K562 (cell line): ENCODE measurements at regions not wholly inside any gene's neighbourhood (a gene's known extent, or its start where the extent isn't known, plus 50 kb on each side); places are given as distances from the start of the nearest gene placed in this dataset.

Source experiments
- ATAC-seq: fragments of 200-7000 bp; cut with Tn5 transposase; 3 replicates; pipeline ENCODE4 v1.9.1; 2020; ENCODE audit warnings: moderate library complexity
- BruUV-seq: library from RNA; stranded (reverse); fragments of 400-500 nt; replicated peaks from 2 replicates; lab custom pipeline; 2021; lab: Mats Ljungman, UMichigan
- CTCF ChIA-PET: fragments of 300-600 bp; formaldehyde crosslinking; extraction: SDS; loops from one replicate; lab custom pipeline; 2021; ENCODE audit warnings: low intra/inter-chr PET ratio; lab: Yijun Ruan, JAX
- POLR2A ChIA-PET: fragments of 300-600, 350-650 bp; sonication (Branson Sonifier 250); formaldehyde crosslinking; extraction: SDS; loops from one replicate; lab custom pipeline; 2021; ENCODE audit warnings: antibody characterized with exemption, inconsistent platforms; lab: Yijun Ruan, JAX
- DNase-seq, 4 experiments: peaks; one replicate each; pipeline versions ENCODE4 v3.0.0 to v3.0.0-alpha.2; 2011 to 2018; ENCODE audit warnings: low spot score in 3 of 4, mixed read lengths in 3 of 4; ENCODE audit errors: extremely low read depth in 1 of 4
- FAIRE-seq: peaks from 2 replicates; lab custom pipeline; 2011; peaks lifted over from hg19 to GRCh38; lab: Jason Lieb, UNC
- H2AFZ ChIP-seq: 2 replicates; pipeline ENCODE4 v1.6.0; 2011; ENCODE audit warnings: low read depth, low read length, control low read depth, inconsistent platforms
- H3K27ac ChIP-seq: fragments of 200-600 bp; 3 replicates; pipeline ENCODE4 v1.8.0; 2011; ENCODE audit warnings: low read depth, mild to moderate bottlenecking, control low read depth, inconsistent platforms, low read length, moderate library complexity, mixed read lengths; ENCODE audit errors: extremely low read depth
- H3K27me3 ChIP-seq, 2 experiments: fragments of 300-600 bp in 1 of 2; 2 replicates in 1 of 2; 3 replicates in 1 of 2; pipeline versions ENCODE4 v1.6.0 to v1.8.0; 2011; ENCODE audit warnings: inconsistent platforms in 2 of 2, low read length in 2 of 2, mild to moderate bottlenecking in 1 of 2, mixed read lengths in 1 of 2, moderate library complexity in 1 of 2; ENCODE audit not compliant: control insufficient read depth in 2 of 2, insufficient read depth in 2 of 2
- H3K36me3 ChIP-seq: fragments of 300-600 bp; 3 replicates; pipeline ENCODE4 v1.8.0; 2011; ENCODE audit warnings: mild to moderate bottlenecking, low read length, inconsistent platforms; ENCODE audit not compliant: control insufficient read depth, insufficient read depth
- H3K4me1 ChIP-seq, 2 experiments: fragments of 200-600 bp in 1 of 2; replicated peaks in 1 of 2; 2 replicates in 1 of 2; 3 replicates in 1 of 2; pipeline versions ENCODE4 v1.5.1 to v1.8.0; 2011; ENCODE audit warnings: inconsistent platforms in 2 of 2, low read length in 2 of 2, mild to moderate bottlenecking in 1 of 2, mixed read lengths in 1 of 2, moderate library complexity in 1 of 2; ENCODE audit not compliant: control insufficient read depth in 2 of 2, insufficient read depth in 2 of 2
- H3K4me2 ChIP-seq: 2 replicates; pipeline ENCODE4 v1.6.1; 2011; ENCODE audit warnings: low read length, control low read depth, inconsistent platforms, mixed read lengths; ENCODE audit not compliant: insufficient read depth
- H3K4me3 ChIP-seq: fragments of 200-600 bp; sonication (generic), shearing (Covaris generic); 2 replicates; pipeline ENCODE4 v1.5.1; 2016; ENCODE audit warnings: control low read depth, inconsistent platforms
- H3K79me2 ChIP-seq: fragments of 200-600 bp; 3 replicates; pipeline ENCODE4 v1.8.0; 2011; ENCODE audit warnings: low read length, inconsistent platforms; ENCODE audit not compliant: control insufficient read depth, insufficient read depth
- H3K9ac ChIP-seq, 2 experiments: 2 replicates each; pipeline versions ENCODE4 v1.6.0 to v1.6.1; 2011; ENCODE audit warnings: low read depth in 2 of 2, low read length in 2 of 2, control low read depth in 1 of 2, inconsistent platforms in 1 of 2, mild to moderate bottlenecking in 1 of 2, mixed read lengths in 1 of 2; ENCODE audit not compliant: insufficient read depth in 1 of 2
- H3K9me1 ChIP-seq: one replicate; pipeline ENCODE4 v1.6.0; 2011; ENCODE audit warnings: inconsistent platforms, mild to moderate bottlenecking, low read length, moderate library complexity; ENCODE audit not compliant: control insufficient read depth, insufficient read depth
- H3K9me3 ChIP-seq: replicated peaks from 2 replicates; pipeline ENCODE4 v1.5.1; 2011; ENCODE audit warnings: low read depth, low read length, inconsistent platforms; ENCODE audit not compliant: control insufficient read depth, insufficient read depth
- H4K20me1 ChIP-seq: replicated peaks from 2 replicates; pipeline ENCODE4 v1.6.1; 2011; ENCODE audit warnings: low read length, inconsistent platforms, mixed read lengths; ENCODE audit not compliant: control insufficient read depth, insufficient read depth
- MTA3 ChIP-seq: fragments of 450-650 bp; formaldehyde crosslinking; IDR thresholded peaks from 2 replicates; pipeline ENCODE4 v1.6.1; 2017; ENCODE audit warnings: mild to moderate bottlenecking, borderline replicate concordance
- POLR2H ChIP-seq: IDR thresholded peaks from 2 replicates; pipeline ENCODE4 v1.6.1; 2016; ENCODE audit warnings: missing genetic modification characterization, low read depth, mild to moderate bottlenecking, control low read depth, missing compliant biosample characterization, moderate library complexity
- PTBP1 ChIP-seq: fragments of 200-400 bp; formaldehyde crosslinking; IDR thresholded peaks from 2 replicates; pipeline ENCODE4 v1.6.1; 2017; ENCODE audit warnings: low read depth, low read length
- SNIP1 ChIP-seq: fragments of 450-650 bp; IDR thresholded peaks from 2 replicates; pipeline ENCODE4 v1.7.1; 2017; ENCODE audit warnings: low read depth, mild to moderate bottlenecking
- WGBS: fragments of 100-300 bp; shearing (Covaris generic); methylation state at CpG from one replicate; pipeline ENCODE4 v1.1.6; 2016; ENCODE audit warnings: low coverage, mixed read lengths; ENCODE audit not compliant: insufficient coverage; ENCODE audit errors: missing lambda C conversion rate; 5-methylcytosine and 5-hydroxymethylcytosine counted together
- in situ Hi-C: fragments of 300-500 bp; cut with MboI; formaldehyde crosslinking; loops from 4 replicates; pipeline ENCODE4 v1.15.0; 2018; ENCODE audit warnings: inconsistent platforms, mixed read lengths
- intact Hi-C: fragments of 100-400 bp; cut with micrococcal nuclease; formaldehyde crosslinking; loops from 2 replicates; pipeline ENCODE4 v1.14.2; 2022
- TF ChIP-seq, protein P1 (sequence below): fragments of 450-650 bp; formaldehyde crosslinking; IDR thresholded peaks from 2 replicates; pipeline ENCODE4 v1.4.0; 2020; ENCODE audit warnings: mild to moderate bottlenecking, mixed read lengths
- TF ChIP-seq, protein P2 (sequence below): fragments of 450-650 bp; IDR thresholded peaks from 2 replicates; pipeline ENCODE4 v1.6.1; 2018; ENCODE audit not compliant: partially characterized antibody

DNA sequence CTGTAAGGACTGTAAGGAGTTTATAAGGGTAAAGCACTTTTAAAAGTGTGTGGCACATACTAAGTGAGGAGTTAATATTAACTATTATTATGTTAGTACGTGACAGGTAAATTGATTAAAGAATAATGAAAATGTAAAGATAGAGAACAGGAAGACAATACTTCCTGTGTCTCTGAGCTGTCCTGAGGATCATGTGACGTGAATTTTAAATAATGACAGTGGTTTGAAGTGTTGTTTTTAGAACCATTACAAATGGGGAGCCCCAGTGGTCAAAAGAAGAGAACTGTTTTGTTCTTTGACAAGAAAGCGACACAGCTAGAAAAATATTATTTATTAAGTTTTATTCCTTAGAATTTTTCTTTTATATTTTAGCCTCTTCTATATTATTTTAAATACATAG is 241.2 kb upstream of the STARD13 start:
- intact Hi-C loops: no loop called here
- Histone ChIP-seq H3K27ac (no peak overlapping the region), H2AFZ (peak overlapping the region; percentile 4; the same call in 1 of the 2 replicates), H3K9me3 (no peaks in the 10 kb centered on the region), H3K79me2 (no peaks in the 10 kb centered on the region), H3K4me3 (no peak overlapping the region), H3K9ac (no peak overlapping the region), H3K27me3 (no peaks in the 10 kb centered on the region), H3K4me2 (no peak overlapping the region), H3K9me1 (no peaks in the 10 kb centered on the region), H4K20me1 (no peaks in the 10 kb centered on the region), H3K36me3 (no peaks in the 10 kb centered on the region), H3K4me1 (no peaks in the 10 kb centered on the region)
- no peak for FAIRE-seq
- WGBS: 4% methylated on average over 3 of the region's 3 CpGs
- ChIA-PET CTCF (no interaction called here), POLR2A (no interaction called here)
- no TSS peak for BruUV-seq
- no peak for DNase-seq
- in situ Hi-C loops: no loop called here
- no peak for ATAC-seq
- no peak for TF ChIP-seq POLR2H (tag)
- TF ChIP-seq, protein P1, sequence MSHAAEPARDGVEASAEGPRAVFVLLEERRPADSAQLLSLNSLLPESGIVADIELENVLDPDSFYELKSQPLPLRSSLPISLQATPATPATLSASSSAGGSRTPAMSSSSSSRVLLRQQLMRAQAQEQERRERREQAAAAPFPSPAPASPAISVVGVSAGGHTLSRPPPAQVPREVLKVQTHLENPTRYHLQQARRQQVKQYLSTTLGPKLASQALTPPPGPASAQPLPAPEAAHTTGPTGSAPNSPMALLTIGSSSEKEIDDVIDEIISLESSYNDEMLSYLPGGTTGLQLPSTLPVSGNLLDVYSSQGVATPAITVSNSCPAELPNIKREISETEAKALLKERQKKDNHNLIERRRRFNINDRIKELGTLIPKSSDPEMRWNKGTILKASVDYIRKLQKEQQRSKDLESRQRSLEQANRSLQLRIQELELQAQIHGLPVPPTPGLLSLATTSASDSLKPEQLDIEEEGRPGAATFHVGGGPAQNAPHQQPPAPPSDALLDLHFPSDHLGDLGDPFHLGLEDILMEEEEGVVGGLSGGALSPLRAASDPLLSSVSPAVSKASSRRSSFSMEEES (CRISPR knock-in tag): peak; percentile 33; the same call in 1 of the 2 replicates
- no peak for TF ChIP-seq PTBP1
- no peak for TF ChIP-seq MTA3

DNA sequence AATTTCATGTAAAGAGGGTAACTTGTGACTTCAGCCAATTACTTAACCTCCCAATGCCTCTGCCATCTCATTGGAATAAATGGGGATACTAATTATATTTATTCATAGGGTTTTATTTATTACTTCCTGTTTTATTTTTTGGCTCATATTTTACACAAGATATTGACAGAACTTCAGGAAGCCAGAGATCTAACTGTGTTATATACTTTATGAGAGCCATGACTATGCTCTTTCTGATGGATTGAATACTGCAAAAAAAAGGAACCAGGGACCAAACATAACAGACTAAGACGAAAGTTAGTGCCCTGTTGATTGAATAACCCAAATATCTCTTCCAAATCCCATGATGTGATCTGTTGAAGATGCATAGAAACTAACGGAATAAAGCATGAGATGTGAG is 243.3 kb upstream of the STARD13 start:
- ATAC-seq: no peak
- Histone ChIP-seq H2AFZ (no peak overlapping the region), H3K4me3 (no peak overlapping the region), H3K4me2 (no peak overlapping the region), H3K79me2 (no peaks in the 10 kb centered on the region), H3K36me3 (no peaks in the 10 kb centered on the region), H4K20me1 (no peaks in the 10 kb centered on the region), H3K9me1 (no peaks in the 10 kb centered on the region), H3K27me3 (no peaks in the 10 kb centered on the region), H3K4me1 (no peaks in the 10 kb centered on the region), H3K9me3 (no peaks in the 10 kb centered on the region), H3K27ac (no peak overlapping the region), H3K9ac (no peak overlapping the region)
- ChIA-PET CTCF (no interaction called here), POLR2A (no interaction called here)
- FAIRE-seq: no peak
- no TSS peak for BruUV-seq
- DNase-seq: no peak
- intact Hi-C loops (no loop called here), in situ Hi-C loops (no loop called here)
- WGBS: 0% methylated on average over 2 of the region's 2 CpGs
- TF ChIP-seq, protein P2, sequence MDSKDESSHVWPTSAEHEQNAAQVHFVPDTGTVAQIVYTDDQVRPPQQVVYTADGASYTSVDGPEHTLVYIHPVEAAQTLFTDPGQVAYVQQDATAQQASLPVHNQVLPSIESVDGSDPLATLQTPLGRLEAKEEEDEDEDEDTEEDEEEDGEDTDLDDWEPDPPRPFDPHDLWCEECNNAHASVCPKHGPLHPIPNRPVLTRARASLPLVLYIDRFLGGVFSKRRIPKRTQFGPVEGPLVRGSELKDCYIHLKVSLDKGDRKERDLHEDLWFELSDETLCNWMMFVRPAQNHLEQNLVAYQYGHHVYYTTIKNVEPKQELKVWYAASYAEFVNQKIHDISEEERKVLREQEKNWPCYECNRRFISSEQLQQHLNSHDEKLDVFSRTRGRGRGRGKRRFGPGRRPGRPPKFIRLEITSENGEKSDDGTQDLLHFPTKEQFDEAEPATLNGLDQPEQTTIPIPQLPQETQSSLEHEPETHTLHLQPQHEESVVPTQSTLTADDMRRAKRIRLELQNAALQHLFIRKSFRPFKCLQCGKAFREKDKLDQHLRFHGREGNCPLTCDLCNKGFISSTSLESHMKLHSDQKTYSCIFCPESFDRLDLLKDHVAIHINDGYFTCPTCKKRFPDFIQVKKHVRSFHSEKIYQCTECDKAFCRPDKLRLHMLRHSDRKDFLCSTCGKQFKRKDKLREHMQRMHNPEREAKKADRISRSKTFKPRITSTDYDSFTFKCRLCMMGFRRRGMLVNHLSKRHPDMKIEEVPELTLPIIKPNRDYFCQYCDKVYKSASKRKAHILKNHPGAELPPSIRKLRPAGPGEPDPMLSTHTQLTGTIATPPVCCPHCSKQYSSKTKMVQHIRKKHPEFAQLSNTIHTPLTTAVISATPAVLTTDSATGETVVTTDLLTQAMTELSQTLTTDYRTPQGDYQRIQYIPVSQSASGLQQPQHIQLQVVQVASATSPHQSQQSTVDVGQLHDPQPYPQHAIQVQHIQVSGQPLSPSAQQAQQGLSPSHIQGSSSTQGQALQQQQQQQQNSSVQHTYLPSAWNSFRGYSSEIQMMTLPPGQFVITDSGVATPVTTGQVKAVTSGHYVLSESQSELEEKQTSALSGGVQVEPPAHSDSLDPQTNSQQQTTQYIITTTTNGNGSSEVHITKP: no peak
- no peak for TF ChIP-seq SNIP1
